ENCODE measurements at regions not wholly inside any gene's neighbourhood (a gene's known extent, or its start where the extent isn't known, plus 50 kb on each side); places are given as distances from the start of the nearest gene placed in this dataset.

DNA sequence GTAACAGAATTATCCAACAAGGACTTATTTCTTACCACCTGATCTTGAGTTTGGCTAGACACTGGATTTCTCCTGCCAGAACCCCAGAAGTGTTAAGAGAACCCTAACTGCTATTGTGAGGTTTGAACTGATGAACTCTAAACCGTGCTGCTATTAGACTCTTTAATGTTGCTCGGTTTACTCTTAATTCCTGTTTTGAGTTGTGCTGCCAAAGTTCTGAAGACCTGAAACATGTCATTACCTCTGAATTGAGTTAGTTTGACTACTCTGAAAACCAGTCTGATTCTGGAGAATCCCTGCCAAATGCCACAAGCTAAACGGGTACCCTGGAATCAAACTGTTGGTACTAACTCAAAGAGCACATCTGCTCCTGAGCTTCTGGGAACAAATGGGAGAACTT lies 215.5 kb downstream of the KLF12 start:
- TF ChIP-seq ZNF274 (IDR thresholded peaks at IDR 0.05; ENCODE audit: low read depth, low read length) (no peak), YY1 (IDR thresholded peaks at IDR 0.05; ENCODE audit: insufficient read depth, insufficient read length) (no peak), SUZ12 (IDR thresholded peaks at IDR 0.05; ENCODE audit: extremely low read depth, insufficient read depth, insufficient read length) (no peak)
